GM20000 (cell line): ENCODE measurements at regions not wholly inside any gene's neighbourhood (a gene's known extent, or its start where the extent isn't known, plus 50 kb on each side); places are given as distances from the start of the nearest gene placed in this dataset.

Experiments used
- DNase-seq: peaks from one replicate; pipeline ENCODE4 v3.0.0; 2012; ENCODE audit warnings: low spot score
- CTCF ChIP-seq: IDR thresholded peaks from 2 replicates; pipeline ENCODE4 v1.5.1; 2012; ENCODE audit warnings: mild to moderate bottlenecking, control low read depth; ENCODE audit errors: extremely low read depth, missing control alignments

GRCh38 chr10:78405736-78406135, 372.1 kb downstream of the RPS24 start:
- TF ChIP-seq CTCF: no peak
- DNase-seq: no peak

- no peak for DNase-seq
- no peak for TF ChIP-seq CTCF
These were observed 373.0 kb downstream of the RPS24 start for GRCh38 chr10:78406648-78407008.

DNA sequence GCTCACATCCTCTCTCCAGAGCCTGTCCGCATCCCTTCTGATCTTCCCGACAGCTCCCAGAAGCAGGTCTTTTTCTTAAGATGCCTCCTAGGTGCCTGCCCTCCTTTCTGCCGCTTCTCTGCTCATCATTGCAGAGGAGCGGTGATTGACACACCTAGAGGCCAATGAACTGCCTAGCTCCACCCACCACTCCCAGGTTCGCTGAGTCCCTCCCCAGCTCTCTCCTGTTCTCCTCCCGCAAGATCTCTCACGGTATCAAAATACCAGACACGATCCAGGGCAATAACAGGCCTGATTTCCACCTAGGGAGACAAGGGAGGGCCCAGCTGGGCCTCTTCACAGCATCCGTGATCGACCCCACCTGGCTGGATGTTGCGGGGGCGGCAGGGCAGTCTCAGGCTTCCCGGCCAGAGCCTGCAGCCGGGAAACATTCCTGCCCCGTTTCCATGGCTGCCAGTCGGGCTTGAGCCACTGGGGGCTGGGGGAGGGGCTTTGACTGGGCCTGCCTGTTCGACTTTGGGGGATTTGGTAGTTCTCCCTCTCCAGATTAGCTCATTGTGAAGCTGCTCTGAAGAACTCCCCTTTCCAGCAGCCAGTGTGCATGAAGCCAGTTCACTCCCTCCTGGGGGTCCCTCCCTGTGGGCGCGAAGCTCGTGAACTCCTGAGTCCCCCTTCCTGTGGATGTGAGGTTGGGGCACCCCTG, 373.5 kb downstream of the RPS24 start:
- no peak for TF ChIP-seq CTCF
- DNase-seq: peak; percentile 56

DNA sequence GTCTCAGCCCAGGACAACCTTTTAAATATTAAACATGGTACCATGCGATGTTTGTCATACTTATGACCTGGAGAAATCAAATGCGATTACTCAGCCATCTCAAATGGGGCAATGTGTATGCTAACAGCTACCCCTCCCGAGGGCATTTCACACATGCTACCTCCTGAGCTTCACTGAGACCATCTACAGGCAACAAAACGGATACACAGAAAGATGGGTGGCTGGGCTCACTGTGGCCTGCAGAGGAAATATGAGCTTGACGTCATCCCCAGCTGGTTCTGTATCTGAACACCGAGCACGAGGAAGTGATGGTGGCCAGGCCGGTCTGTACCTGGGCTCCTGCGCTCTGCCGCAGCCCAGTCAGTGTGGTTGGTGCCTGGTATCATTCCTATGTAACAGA, 374.3 kb downstream of the RPS24 start:
- TF ChIP-seq CTCF: no peak
- no peak for DNase-seq

GRCh38 chr10:78408671-78409472, 375.2 kb downstream of the RPS24 start:
- no peak for DNase-seq
- no peak for TF ChIP-seq CTCF

- no peak for TF ChIP-seq CTCF
- no peak for DNase-seq
These were observed 376.6 kb downstream of the RPS24 start for GRCh38 chr10:78410046-78410965.
